ENCODE measurements at regions not wholly inside any gene's neighbourhood (a gene's known extent, or its start where the extent isn't known, plus 50 kb on each side); places are given as distances from the start of the nearest gene placed in this dataset.
"Not testable (repeated sequence)": the region's sequence is repeated elsewhere in the genome, so short reads cannot be mapped to it uniquely, and the experiment has no call there.

- DNase-seq (ENCODE audit: low read depth in 2 of 2), result no peak
These were observed 114.6 kb downstream of the IER5 start for GRCh38 chr1:181202986-181203555.

DNA sequence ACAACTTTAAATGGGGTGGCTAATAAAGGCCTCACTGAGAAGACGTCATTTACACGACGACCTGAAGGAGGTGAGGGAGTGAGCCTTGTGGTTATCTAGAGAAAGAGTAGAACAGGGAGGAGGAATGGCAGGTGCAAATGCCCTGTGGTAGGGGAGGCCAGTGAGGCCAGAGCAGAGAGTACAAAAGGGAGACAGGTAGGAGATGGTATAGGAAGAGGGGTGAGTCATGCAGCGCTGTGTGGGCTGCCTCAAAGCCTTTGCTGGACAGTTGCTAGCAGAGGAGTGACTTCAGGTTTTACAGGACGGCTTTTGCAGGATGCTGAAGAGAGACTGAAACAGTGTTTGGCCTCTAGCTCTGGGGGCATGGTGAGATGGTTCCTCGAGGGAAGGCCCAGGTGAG, 116.0 kb downstream of the IER5 start:
- DNase-seq (ENCODE audit: low read depth in 2 of 2), result no peak

- DNase-seq (ENCODE audit: low read depth in 2 of 2), result no peak
These were observed 117.4 kb downstream of the IER5 start for GRCh38 chr1:181205901-181206300.

- no peak for DNase-seq (ENCODE audit: low read depth in 2 of 2)
These were observed 118.0 kb downstream of the IER5 start for GRCh38 chr1:181206513-181206912.

DNA sequence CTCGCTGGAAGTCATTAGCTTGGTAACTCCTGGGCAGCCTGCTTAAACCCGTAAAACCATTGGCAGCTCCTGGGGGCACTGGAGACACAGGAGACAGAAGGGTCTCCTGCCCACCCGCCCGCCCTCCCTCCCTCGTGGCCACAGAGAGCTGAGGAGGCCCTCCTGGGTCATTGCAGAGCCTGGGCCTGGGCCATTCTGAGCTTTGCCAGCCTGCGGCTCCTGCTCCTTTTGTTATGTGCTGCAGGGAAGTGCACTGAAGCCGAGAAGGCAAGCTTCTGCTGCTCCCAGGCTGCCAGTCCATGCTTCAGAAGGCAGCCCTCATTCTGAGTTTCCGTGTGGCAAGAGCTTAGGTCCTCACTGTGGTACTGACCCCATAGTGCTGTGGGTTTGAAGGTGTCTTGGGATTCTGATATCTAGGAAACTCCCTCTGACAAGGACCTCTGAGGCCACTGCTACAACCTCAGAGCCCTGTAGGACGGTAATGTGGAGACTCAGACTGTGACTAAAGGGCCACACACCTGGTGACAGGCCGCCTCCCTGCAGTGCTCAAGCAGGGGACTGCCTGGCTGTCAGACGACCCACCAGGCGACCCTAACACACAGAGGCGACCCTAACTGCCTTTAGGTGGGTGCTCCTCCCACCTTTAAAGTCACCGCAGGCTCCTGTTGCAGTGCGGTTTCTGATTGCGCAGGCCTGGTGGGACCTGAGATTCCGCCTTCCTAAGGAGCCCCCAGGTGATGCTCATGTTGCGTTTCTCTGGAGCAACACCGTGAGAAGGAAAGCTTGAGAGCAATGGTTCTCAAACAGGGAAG, 118.7 kb downstream of the IER5 start:
- DNase-seq (ENCODE audit: low read depth in 2 of 2), result no peak

DNA sequence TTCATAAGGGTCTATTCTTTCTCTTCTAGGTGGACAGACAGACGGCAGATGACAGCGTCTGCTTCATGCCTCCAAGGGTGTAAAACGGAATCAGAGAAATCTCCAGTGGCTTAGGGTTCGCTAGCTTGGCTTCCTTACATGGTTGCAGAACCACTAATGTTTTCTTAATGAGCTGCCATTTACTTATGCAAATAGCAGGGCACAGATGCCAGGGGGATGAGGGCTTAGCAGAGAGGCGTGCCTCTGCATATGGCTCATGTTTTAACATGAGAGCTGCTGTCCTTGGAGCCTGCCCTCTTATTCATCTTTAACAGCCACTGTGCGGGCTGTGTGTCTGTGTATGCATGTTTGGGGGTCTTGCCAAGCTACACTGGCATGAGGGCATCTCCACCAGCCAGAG, 119.6 kb downstream of the IER5 start:
- no peak for DNase-seq (ENCODE audit: low read depth in 2 of 2)

GRCh38 chr1:181208967-181209366, 120.5 kb downstream of the IER5 start:
- DNase-seq (ENCODE audit: low read depth in 2 of 2), result no peak

- DNase-seq (ENCODE audit: low read depth in 2 of 2), result no peak
These were observed 124.6 kb downstream of the IER5 start for GRCh38 chr1:181213056-181213455.

DNA sequence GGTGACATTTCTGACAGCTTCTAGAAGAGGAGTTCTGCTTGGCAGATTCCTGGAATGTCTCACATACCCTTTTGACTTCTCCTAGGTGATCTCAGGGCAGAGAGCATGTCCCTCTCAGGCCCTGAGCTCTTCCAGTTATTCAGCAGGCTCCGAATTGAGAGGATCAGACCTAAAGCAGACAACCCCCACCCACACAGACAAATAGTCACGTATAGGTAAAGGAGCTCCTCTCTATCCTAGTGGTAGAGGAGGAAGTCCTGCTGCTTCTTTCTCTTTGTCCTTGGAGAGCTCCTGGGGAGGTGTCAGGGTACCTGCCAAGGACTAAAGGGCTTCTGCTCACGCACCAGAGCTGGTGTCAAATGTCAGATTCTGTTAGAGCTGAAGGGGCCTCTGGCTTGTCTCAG, 128.1 kb downstream of the IER5 start:
- DNase-seq (ENCODE audit: low read depth in 2 of 2), result no peak

- DNase-seq (ENCODE audit: low read depth in 2 of 2), result no peak
These were observed 131.4 kb downstream of the IER5 start for GRCh38 chr1:181219938-181220337.

GRCh38 chr1:181221078-181221477, 132.6 kb downstream of the IER5 start:
- DNase-seq (ENCODE audit: low read depth in 2 of 2), result no peak

GRCh38 chr1:181222972-181223505, 134.5 kb downstream of the IER5 start:
- DNase-seq (ENCODE audit: low read depth in 2 of 2), result no peak

DNA sequence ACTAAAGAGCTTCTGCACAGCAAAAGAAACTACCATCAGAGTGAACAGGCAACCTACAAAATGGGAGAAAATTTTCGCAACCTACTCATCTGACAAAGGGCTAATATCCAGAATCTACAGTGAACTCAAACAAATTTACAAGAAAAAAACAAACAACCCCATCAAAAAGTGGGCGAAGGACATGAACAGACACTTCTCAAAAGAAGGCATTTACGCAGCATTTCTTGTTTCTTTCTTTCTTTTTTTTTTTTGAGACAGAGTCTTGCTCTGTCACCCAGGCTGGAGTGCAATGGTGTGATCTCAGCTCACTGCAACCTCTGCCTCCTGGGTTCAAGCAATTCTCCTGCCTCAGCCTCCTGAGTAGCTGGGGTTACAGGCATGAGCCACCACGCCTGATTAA, 138.2 kb downstream of the IER5 start:
- DNase-seq (ENCODE audit: low read depth in 2 of 2), result not testable (repeated sequence)

DNA sequence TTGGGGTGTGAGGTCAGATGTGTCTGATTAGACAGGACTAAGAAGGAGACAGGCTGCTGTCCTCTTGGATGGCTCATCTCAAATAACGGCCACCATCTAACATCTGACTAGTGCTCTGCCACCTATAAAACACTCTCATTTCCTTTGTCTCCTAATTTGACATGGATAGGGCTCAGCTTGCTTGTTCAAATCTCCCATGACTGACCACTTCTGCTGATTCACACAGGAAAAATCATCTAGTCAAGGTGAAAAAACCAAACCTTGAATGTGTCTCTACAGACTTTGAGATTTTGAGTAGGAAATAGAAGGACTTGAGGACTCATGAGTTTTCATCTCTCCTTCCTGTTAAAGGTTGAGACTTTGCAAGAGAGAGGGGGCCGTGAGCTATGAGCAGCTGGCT, 150.6 kb downstream of the IER5 start:
- DNase-seq (ENCODE audit: low read depth in 2 of 2), result no peak

DNA sequence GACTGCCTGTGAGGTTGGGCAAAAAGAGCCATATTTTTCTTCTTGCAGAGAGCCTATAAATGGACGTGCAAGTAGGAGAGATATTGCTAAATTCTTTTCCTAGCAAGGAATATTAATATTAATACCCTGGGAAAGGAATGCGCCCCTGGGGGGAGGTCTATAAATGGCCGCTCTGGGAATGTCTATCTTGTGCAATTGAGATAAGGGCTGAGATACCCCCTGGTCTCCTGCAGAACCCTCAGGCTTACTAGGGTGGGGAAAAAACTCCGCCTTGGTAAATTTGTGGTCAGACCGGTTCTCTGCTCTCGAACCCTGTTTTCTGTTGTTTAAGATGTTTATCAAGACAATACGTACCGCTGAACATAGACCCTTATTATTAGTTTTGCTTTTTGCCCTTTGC, 157.8 kb downstream of the IER5 start:
- DNase-seq (ENCODE audit: low read depth in 2 of 2), result not testable (repeated sequence)

- not testable (repeated sequence) for DNase-seq (ENCODE audit: low read depth in 2 of 2)
These were observed 159.9 kb downstream of the IER5 start for GRCh38 chr1:181248361-181248760.

GRCh38 chr1:181249186-181249585, 160.7 kb downstream of the IER5 start:
- DNase-seq (ENCODE audit: low read depth in 2 of 2), result no peak

- no peak for DNase-seq (ENCODE audit: low read depth in 2 of 2)
These were observed 161.5 kb downstream of the IER5 start for GRCh38 chr1:181250038-181250437.

- DNase-seq (ENCODE audit: low read depth in 2 of 2), result no peak
These were observed 162.7 kb downstream of the IER5 start for GRCh38 chr1:181251001-181251712.

- no peak for DNase-seq (ENCODE audit: low read depth in 2 of 2)
These were observed 163.2 kb downstream of the IER5 start for GRCh38 chr1:181251713-181252075.

DNA sequence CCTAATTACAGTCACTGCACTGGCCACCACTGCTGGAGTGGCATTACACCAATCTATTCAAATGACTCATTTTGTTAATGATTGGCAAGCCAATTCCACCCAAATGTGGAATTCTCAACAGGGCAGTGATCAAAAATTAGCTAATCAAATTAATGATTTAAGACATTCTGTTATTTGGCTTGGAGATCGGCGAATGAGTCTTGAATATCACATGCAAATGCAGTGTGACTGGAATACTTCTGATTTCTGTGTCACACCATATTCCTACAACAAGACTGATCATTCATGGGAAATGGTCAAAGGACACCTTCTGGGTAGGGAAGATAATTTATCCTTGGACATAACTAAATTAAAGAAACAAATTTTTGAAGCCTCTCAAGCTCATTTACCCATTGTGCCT, 165.1 kb downstream of the IER5 start:
- not testable (repeated sequence) for DNase-seq (ENCODE audit: low read depth in 2 of 2)

- DNase-seq (ENCODE audit: low read depth in 2 of 2), result no peak
These were observed 166.9 kb downstream of the IER5 start for GRCh38 chr1:181255270-181255929.
